Fibroblast of skin of left quadriceps (primary cell): ENCODE measurements at regions not wholly inside any gene's neighbourhood (a gene's known extent, or its start where the extent isn't known, plus 50 kb on each side); places are given as distances from the start of the nearest gene placed in this dataset.

Source experiments
- DNase-seq, 2 experiments: peaks; one replicate each; pipeline ENCODE4 v3.0.0-alpha.2; 2013; ENCODE audit warnings: low read depth in 2 of 2

- no peak for DNase-seq
Observed at GRCh38 chr17:65406552-65406951, 154.9 kb downstream of the AXIN2 start.

GRCh38 chr17:65405563-65405962, 155.9 kb downstream of the AXIN2 start:
- no peak for DNase-seq

- no peak for DNase-seq
Observed at GRCh38 chr17:65404761-65405160, 156.7 kb downstream of the AXIN2 start.

GRCh38 chr17:65403626-65404025, 157.8 kb downstream of the AXIN2 start:
- DNase-seq, result no peak

- DNase-seq, result no peak
Observed at GRCh38 chr17:65402513-65403496, 158.6 kb downstream of the AXIN2 start.

- no peak for DNase-seq
Observed at GRCh38 chr17:65401561-65401960, 159.9 kb downstream of the AXIN2 start.

- no peak for DNase-seq
Observed at GRCh38 chr17:65400701-65401100, 160.7 kb downstream of the AXIN2 start.

- DNase-seq, result no peak
Observed at GRCh38 chr17:65398040-65398787, 163.2 kb downstream of the AXIN2 start.

- DNase-seq, result no peak
Observed at GRCh38 chr17:65395924-65396323, 165.5 kb downstream of the AXIN2 start.

GRCh38 chr17:65394811-65395472, 166.5 kb downstream of the AXIN2 start:
- DNase-seq, result no peak

GRCh38 chr17:65393514-65393913, 167.9 kb downstream of the AXIN2 start:
- DNase-seq, result no peak

- DNase-seq, result peak; percentile 21 to 28
Observed at GRCh38 chr17:65389949-65390348, 171.5 kb downstream of the AXIN2 start.

GRCh38 chr17:65389426-65389825, 172.0 kb downstream of the AXIN2 start:
- DNase-seq, result peak in 1 of 2 experiments; percentile 15

- DNase-seq, result peak; percentile 45 to 48
Observed at GRCh38 chr17:65388911-65389310, 172.5 kb downstream of the AXIN2 start.

GRCh38 chr17:65387322-65387721, 174.1 kb downstream of the AXIN2 start:
- DNase-seq, result no peak

- DNase-seq, result no peak
Observed at GRCh38 chr17:65385726-65386125, 175.7 kb downstream of the AXIN2 start.

- DNase-seq, result no peak
Observed at GRCh38 chr17:65385071-65385470, 176.4 kb downstream of the AXIN2 start.

GRCh38 chr17:65381152-65381551, 180.3 kb downstream of the AXIN2 start:
- no peak for DNase-seq

GRCh38 chr17:65374966-65375365, 186.5 kb downstream of the AXIN2 start:
- DNase-seq, result no peak

GRCh38 chr17:65371702-65372101, 189.7 kb downstream of the AXIN2 start:
- no peak for DNase-seq

- no peak for DNase-seq
Observed at GRCh38 chr17:65370669-65371131, 190.7 kb downstream of the AXIN2 start.

- DNase-seq, result no peak
Observed at GRCh38 chr17:65368341-65368740, 193.1 kb downstream of the AXIN2 start.
